ENCODE measurements at regions not wholly inside any gene's neighbourhood (a gene's known extent, or its start where the extent isn't known, plus 50 kb on each side); places are given as distances from the start of the nearest gene placed in this dataset.

DNA sequence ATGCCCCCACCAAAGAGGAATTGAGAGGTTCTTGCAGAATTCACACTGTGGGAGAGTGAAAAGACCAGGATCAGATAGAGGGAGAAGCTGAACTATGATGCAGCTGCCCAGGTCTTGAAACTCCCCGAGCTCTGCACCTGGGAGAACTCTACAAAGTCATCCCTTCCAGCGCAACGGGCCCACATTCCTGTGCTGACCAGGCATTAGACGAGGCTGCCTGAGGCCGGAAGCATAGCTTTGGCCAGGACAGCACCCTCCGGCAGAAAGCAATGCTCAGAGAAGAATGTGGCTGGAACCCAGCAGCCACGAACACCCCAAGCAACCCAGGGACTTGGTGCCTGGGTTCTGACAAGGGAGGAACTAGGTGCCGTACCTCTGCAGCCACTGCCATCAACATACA lies 281.5 kb upstream of the CDH4 start:
- H3K4me3 Mint-ChIP-seq, result no peak overlapping the region

DNA sequence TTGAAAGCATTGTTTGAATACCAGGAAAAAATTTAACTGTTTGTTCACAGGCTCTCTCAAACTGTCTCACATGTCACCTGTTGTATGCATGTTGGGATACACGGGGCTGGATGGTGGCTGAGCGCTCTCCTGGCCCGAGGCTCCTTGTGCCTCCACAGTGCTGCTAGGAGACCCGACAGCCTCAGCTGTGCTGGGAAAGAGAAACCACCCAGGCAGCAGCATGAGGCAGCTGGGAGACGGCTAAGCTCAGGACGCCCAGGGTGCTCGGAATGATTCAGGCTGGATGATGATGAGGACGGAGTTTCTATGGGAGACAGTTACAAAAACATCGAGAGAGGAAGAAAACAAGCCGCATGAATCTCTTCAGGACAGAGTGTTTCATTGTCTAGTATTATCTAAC lies 278.0 kb upstream of the CDH4 start:
- ChIA-PET POLR2A (no interaction called here), CTCF (interaction anchor here (1.0 kb wide), 1 partner anchor 9 kb away, joined by 3 read pairs; no protein-coding TSS in a partner anchor)
- no peak for DNase-seq
- Mint-ChIP-seq H3K27ac (no peak overlapping the region), H3K4me3 (no peak overlapping the region), H3K36me3 (ENCODE audit: low read depth) (no peaks in the 10 kb centered on the region), H3K9me3 (peaks cover 4% of the 10 kb centered on the region), H3K4me1 (no peaks in the 10 kb centered on the region), H3K27me3 (no peaks in the 10 kb centered on the region)

More for the DNA sequence above, 281.5 kb upstream of the CDH4 start:
- H3K4me1 Mint-ChIP-seq, result no peaks in the 10 kb centered on the region
- DNase-seq, result no peak
- no peak overlapping the region for H3K27ac Mint-ChIP-seq
- POLR2A ChIA-PET, result no interaction called here
- H3K27me3 Mint-ChIP-seq, result no peaks in the 10 kb centered on the region
- CTCF ChIA-PET, result no interaction called here
- no peaks in the 10 kb centered on the region for H3K36me3 Mint-ChIP-seq (ENCODE audit: low read depth)
- H3K9me3 Mint-ChIP-seq, result peaks cover 4% of the 10 kb centered on the region

DNA sequence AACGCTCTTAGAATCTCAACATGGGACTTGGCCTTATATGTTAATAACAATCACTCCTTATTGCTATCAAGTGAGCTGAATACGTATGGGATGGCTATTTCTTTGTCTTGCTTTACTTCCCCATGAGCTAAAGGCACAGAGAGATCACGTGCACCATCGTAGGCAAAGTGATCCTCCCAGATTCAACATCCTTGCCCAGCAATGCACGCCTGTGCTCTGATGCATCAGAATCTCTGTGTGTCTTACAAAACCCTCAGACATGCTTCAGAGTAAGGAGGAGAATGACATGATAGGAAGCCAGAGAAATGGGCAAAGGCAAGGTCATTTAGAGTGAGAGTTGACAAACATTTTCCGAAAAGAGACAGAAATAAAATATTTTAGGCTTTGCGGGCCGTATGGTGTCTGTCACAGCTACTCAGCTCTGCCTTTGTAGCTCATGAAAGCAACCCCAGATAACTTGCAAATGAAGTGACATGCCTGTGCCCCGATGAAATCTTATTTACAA lies 277.6 kb upstream of the CDH4 start:
- H3K27ac Mint-ChIP-seq, result no peak overlapping the region
- peaks cover 6% of the 10 kb centered on the region for H3K9me3 Mint-ChIP-seq
- H3K27me3 Mint-ChIP-seq, result no peaks in the 10 kb centered on the region
- no peak for DNase-seq
- no peaks in the 10 kb centered on the region for H3K4me1 Mint-ChIP-seq
- H3K36me3 Mint-ChIP-seq (ENCODE audit: low read depth), result no peaks in the 10 kb centered on the region
- ChIA-PET POLR2A (no interaction called here), CTCF (no interaction called here)
- no peak overlapping the region for H3K4me3 Mint-ChIP-seq

DNA sequence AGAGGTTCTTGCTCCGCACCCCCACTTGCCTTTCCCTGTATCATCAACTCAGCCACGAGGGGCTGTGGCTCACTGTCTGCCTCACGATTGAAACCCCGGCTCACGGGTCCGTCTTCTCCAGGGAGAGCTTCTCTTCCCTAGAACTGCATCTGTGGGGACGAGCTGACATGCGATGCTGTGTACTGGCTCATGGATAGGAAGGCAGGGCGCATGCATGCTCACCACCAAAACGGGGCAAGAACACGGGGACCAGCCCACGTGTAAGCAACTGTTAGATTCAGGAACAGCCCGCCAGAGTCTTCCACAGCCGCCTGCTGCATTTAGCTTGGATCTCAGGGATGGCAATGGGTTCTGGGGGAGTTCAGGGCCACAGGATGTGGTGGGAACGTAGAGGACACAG lies 275.9 kb upstream of the CDH4 start:
- H3K27me3 Mint-ChIP-seq, result no peaks in the 10 kb centered on the region
- H3K4me3 Mint-ChIP-seq, result no peak overlapping the region
- no peak for DNase-seq
- H3K9me3 Mint-ChIP-seq, result peaks cover 9% of the 10 kb centered on the region
- no peak overlapping the region for H3K27ac Mint-ChIP-seq
- ChIA-PET POLR2A (no interaction called here), CTCF (no interaction called here)
- no peaks in the 10 kb centered on the region for H3K36me3 Mint-ChIP-seq (ENCODE audit: low read depth)
- no peaks in the 10 kb centered on the region for H3K4me1 Mint-ChIP-seq

DNA sequence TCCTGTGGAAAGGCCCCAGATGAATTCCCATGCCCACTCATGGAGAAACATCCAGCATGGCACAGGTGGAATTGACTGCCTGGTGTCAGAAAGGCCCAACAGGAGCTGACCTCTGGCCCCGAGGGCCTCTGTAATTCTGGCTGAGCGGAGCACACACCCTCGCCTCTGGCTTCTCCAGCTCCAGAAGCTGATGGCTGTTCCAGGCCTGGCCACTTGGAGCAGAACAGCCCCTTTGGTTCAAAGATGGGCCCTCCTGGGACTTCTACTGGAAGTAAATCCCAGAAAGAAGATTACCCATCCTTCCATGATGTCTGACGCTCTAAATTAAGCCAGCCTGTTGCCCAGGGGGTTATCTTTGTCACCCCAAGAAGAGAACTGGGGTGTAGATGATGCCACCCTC lies 275.1 kb upstream of the CDH4 start:
- no peaks in the 10 kb centered on the region for H3K4me1 Mint-ChIP-seq
- H3K36me3 Mint-ChIP-seq (ENCODE audit: low read depth), result no peaks in the 10 kb centered on the region
- no peaks in the 10 kb centered on the region for H3K27me3 Mint-ChIP-seq
- ChIA-PET POLR2A (no interaction called here), CTCF (no interaction called here)
- peaks cover 9% of the 10 kb centered on the region for H3K9me3 Mint-ChIP-seq
- H3K4me3 Mint-ChIP-seq, result no peak overlapping the region
- no peak for DNase-seq
- no peak overlapping the region for H3K27ac Mint-ChIP-seq

DNA sequence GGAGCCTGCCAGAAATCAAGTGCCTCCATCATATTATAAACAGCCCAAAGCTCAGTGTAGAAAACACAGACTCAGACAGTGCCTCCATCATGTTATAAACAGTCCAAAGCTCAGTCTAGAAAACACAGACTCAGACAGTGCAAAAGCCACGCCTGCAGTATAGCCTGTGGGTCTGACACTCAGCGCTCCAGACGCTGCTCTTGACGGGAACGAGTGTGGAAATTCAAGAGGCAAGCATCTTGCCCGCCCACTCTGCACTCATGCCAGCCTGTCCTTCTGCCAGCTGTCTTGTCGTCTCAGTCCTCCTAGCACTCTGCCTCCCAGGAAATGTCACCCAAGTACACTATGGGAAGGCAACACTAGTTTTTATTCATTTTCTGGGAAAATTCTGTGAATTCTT lies 274.2 kb upstream of the CDH4 start:
- POLR2A ChIA-PET, result no interaction called here
- Mint-ChIP-seq H3K4me3 (no peak overlapping the region), H3K4me1 (no peaks in the 10 kb centered on the region), H3K27me3 (no peaks in the 10 kb centered on the region), H3K36me3 (ENCODE audit: low read depth) (no peaks in the 10 kb centered on the region), H3K27ac (no peak overlapping the region), H3K9me3 (peaks cover 9% of the 10 kb centered on the region)
- DNase-seq, result no peak
- CTCF ChIA-PET, result no interaction called here

DNA sequence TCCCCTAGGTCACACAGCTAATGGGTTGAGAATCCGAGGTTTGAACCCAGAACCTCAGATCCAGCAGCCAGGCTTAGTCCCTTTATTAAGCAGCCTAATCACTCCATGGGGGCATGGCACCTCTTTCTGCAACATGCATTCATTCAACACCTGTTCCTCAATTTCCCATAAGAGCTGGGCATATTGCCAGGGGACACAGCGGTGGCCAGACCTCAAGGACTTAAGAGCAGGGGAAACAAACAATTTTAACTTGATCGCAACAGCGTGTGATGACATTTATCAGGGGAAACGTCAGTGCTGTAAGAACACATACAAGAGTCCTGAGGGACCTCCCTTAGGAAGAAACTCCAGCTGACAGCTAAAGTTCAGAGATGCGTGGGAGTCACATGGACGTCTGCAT lies 267.4 kb upstream of the CDH4 start:
- ChIA-PET CTCF (interaction anchor here (0.7 kb wide), 1 partner anchor 558 kb away, joined by 3 read pairs; no protein-coding TSS in a partner anchor), POLR2A (no interaction called here)
- no peaks in the 10 kb centered on the region for H3K4me1 Mint-ChIP-seq
- H3K4me3 Mint-ChIP-seq, result no peak overlapping the region
- H3K9me3 Mint-ChIP-seq, result peaks cover 3% of the 10 kb centered on the region
- no peak overlapping the region for H3K27ac Mint-ChIP-seq
- DNase-seq, result no peak
- no peaks in the 10 kb centered on the region for H3K27me3 Mint-ChIP-seq
- no peaks in the 10 kb centered on the region for H3K36me3 Mint-ChIP-seq (ENCODE audit: low read depth)

DNA sequence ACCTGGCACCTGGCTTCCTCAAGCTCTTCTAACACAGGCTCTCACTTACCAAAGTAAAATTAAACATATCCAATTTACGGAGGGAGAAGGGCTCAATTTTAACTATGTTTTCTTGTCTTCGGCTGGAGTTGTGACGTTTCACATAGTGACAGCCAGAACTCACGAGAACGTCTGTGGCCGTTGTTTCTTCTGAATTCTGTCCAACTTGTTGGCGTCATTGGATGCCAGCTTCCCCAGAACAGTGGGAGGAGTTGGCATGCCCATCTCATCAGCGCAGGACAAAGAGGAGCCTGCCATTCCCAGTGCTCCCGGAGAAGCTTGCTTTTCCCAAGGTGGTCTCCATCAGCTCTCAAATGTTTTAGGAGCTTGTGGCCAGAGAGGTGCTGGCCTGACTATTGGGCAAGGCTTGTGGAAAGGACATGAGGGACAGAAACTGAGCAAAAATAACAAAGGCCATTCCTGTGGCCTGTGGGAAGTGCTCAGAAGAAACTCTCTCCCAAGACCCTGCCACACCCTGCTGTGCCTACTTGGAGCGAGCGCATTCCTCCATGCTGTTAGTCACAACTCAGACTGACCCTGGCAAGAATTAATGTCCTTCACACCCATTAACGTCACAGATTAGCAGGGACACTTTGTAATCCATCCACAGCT lies 265.4 kb upstream of the CDH4 start:
- Mint-ChIP-seq H3K4me1 (no peaks in the 10 kb centered on the region), H3K4me3 (no peak overlapping the region), H3K9me3 (no peaks in the 10 kb centered on the region), H3K27me3 (no peaks in the 10 kb centered on the region), H3K36me3 (ENCODE audit: low read depth) (no peaks in the 10 kb centered on the region), H3K27ac (no peak overlapping the region)
- ChIA-PET CTCF (no interaction called here), POLR2A (no interaction called here)
- DNase-seq, result no peak

DNA sequence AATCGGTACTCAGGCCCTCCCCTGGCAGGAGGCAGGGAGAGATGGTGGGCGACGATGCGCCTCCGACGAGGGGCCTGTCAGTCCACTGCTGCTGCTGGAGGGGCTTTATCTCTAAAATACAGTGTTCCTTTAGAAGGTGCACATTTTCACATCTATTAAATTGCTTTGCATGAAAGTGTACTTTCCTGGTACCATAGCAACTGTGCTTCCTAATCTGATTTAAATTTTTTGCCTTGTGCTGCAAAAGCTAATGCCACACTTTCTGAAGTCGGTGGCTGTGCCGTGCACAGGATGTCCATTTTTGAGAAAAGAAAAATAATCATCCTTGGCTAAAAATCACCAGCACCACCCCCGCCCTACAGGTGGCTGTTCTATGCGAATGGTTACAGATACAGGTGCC lies 262.0 kb upstream of the CDH4 start:
- H3K27me3 Mint-ChIP-seq, result no peaks in the 10 kb centered on the region
- H3K4me1 Mint-ChIP-seq, result no peaks in the 10 kb centered on the region
- CTCF ChIA-PET, result no interaction called here
- no peak overlapping the region for H3K4me3 Mint-ChIP-seq
- POLR2A ChIA-PET, result no interaction called here
- H3K36me3 Mint-ChIP-seq (ENCODE audit: low read depth), result no peaks in the 10 kb centered on the region
- H3K27ac Mint-ChIP-seq, result no peak overlapping the region
- H3K9me3 Mint-ChIP-seq, result no peaks in the 10 kb centered on the region
- DNase-seq, result no peak

DNA sequence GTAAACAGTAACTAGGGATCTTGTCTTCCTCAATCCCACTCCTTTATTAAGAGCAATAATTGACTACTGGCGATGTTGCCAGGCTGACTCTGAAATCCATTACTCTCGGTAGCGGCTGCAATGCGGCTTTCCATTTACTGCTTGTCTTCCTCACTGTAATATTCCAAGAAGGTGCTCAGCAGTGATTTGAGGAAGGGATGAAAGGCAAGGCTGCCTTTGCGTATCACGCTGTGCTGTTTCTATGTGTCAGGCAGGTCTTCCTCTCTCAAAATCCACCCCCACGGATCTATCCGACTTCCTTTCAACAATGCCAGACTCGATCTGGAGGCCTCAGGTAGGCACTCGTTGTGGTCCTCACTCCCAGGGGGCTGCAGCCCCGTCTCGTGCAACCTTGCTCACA lies 261.4 kb upstream of the CDH4 start:
- Mint-ChIP-seq H3K27me3 (no peaks in the 10 kb centered on the region), H3K9me3 (no peaks in the 10 kb centered on the region), H3K4me3 (no peak overlapping the region), H3K4me1 (no peaks in the 10 kb centered on the region), H3K27ac (no peak overlapping the region), H3K36me3 (ENCODE audit: low read depth) (no peaks in the 10 kb centered on the region)
- POLR2A ChIA-PET, result no interaction called here
- no peak for DNase-seq
- CTCF ChIA-PET, result no interaction called here

DNA sequence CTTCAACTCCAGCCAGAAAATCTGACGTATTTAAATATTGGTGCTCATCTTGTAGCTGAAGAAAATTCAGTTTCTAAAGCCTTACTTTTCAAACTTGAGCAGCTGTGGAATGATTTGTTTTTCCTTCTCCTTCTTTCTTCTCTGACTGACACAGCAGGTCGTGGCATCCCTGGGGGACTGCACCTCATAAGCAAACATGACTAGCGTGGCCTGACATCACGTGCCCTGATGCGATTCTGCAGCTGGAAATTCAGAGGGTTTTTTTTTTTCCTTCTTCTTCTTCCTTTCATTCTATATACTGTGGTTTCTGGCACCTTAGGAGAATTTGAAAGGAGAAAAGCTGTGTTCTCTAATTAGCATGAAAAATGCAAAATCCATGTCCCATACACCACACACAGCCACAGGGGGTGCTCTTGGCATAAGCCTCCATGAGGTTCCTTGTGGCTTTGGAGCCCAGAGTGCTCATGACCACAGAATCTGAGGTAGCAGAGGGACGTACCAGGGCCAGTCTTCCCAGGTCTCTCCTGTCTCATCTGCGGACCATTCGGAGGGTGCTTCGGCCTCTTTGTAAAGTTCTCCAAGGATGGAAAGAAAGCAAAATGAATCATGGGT lies 258.5 kb upstream of the CDH4 start:
- no peaks in the 10 kb centered on the region for H3K27me3 Mint-ChIP-seq
- no peaks in the 10 kb centered on the region for H3K4me1 Mint-ChIP-seq
- POLR2A ChIA-PET, result no interaction called here
- no peak overlapping the region for H3K4me3 Mint-ChIP-seq
- no peaks in the 10 kb centered on the region for H3K9me3 Mint-ChIP-seq
- no peak for DNase-seq
- no peak overlapping the region for H3K27ac Mint-ChIP-seq
- CTCF ChIA-PET, result no interaction called here
- H3K36me3 Mint-ChIP-seq (ENCODE audit: low read depth), result no peaks in the 10 kb centered on the region

DNA sequence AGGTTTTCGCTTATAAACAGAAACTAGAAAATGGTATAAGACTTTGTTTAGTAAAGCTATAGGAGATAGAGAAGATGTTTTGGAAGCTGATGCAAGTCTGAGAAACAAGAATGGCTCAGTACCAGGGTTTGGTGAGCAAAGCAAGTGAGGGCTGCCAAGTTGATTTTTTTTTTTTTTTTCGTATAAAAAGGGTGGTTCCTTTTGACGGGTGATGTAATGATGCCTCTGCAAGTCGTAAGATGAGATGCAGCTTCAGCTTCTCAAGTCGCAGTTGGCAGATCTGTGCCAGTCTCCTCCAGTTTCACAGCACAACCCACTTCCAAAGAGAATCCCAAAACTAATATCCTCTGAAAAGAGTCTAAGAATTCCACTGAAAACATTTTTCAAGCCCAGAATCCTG lies 252.8 kb upstream of the CDH4 start:
- Mint-ChIP-seq H3K27ac (no peak overlapping the region), H3K9me3 (no peaks in the 10 kb centered on the region), H3K4me3 (no peak overlapping the region), H3K27me3 (no peaks in the 10 kb centered on the region), H3K4me1 (no peaks in the 10 kb centered on the region), H3K36me3 (ENCODE audit: low read depth) (no peaks in the 10 kb centered on the region)
- DNase-seq, result no peak
- ChIA-PET CTCF (no interaction called here), POLR2A (no interaction called here)

DNA sequence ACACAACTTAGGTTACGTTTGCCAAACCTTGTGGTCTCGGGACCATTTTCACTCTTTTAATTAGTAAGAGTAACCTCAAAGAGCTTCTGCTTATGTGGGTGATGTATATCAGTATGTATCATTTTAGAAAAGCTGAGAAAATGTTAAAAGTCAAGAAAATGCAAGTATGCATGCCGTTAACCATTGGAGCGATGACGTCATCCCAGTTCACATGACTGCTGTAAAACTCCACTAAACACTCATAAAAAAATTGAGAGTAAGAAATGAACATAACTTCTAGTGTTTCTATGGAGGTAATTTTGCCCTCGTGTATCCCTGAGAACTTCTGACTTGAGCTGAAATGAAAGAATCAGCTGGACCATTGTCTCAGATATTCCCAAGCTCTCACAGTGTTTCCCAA lies 250.0 kb upstream of the CDH4 start:
- ChIA-PET POLR2A (no interaction called here), CTCF (no interaction called here)
- Mint-ChIP-seq H3K27me3 (no peaks in the 10 kb centered on the region), H3K4me3 (no peak overlapping the region), H3K9me3 (no peaks in the 10 kb centered on the region), H3K4me1 (no peaks in the 10 kb centered on the region), H3K36me3 (ENCODE audit: low read depth) (no peaks in the 10 kb centered on the region), H3K27ac (no peak overlapping the region)
- DNase-seq, result no peak

DNA sequence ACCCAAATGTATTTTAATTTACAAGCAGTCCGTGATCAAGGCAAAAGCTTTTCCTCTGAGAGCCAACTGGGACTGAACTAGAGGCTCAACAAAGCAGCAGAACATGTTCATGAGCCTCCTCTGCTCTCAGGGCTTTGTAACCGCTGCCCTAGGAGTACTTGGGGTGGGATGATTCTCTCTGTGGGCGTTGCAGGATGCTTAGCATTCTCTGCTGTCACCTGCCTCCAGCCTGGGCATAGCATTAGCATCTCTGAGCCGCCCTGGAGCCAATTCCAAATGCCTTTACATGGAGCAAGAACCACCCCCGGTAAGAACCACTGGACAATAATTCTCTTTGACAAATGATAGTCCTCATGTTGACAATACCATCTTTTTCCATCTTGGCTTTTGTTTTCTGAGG lies 237.6 kb upstream of the CDH4 start:
- Mint-ChIP-seq H3K27me3 (no peaks in the 10 kb centered on the region), H3K4me3 (no peak overlapping the region), H3K36me3 (ENCODE audit: low read depth) (no peaks in the 10 kb centered on the region), H3K9me3 (peaks cover 8% of the 10 kb centered on the region), H3K27ac (no peak overlapping the region), H3K4me1 (no peaks in the 10 kb centered on the region)
- POLR2A ChIA-PET, result no interaction called here
- CTCF ChIA-PET, result no interaction called here
- no peak for DNase-seq

Data from activated CD4-positive, alpha-beta T cell treated with anti-CD3 and anti-CD28 coated beads, Interleukin-2, amount 10 ng/mL, durations not matched to agents 7 days and 5 days (primary cell).